ENCODE measurements at regions not wholly inside any gene's neighbourhood (a gene's known extent, or its start where the extent isn't known, plus 50 kb on each side); places are given as distances from the start of the nearest gene placed in this dataset.

GRCh38 chr5:10913181-10913810 lies 152.3 kb upstream of the DAP start:
- Histone ChIP-seq H3K27ac (peak overlapping the region in 1 of 5 donors; percentile 47), H3K36me3 (replicated peaks in 1 of 2) (no peaks in the 10 kb centered on the region), H3K27me3 (no peaks in the 10 kb centered on the region), H3K9me3 (replicated peaks in 1 of 3) (no peaks in the 10 kb centered on the region), H3K4me3 (no peak overlapping the region), H3K4me1 (replicated peaks in 1 of 2) (peaks cover 0 to 11% of the 10 kb centered on the region in 2 donors)
- TF ChIP-seq CTCF (IDR thresholded peaks at IDR 0.05) (no peak), POLR2A (IDR thresholded peaks at IDR 0.05) (no peak)
- intact Hi-C loops (cut with DNase I), result no loop called here
- WGBS, 4 donors, result 35 to 50% (median 42%) methylated on average over 2 of the region's 2 CpGs
- DNase-seq, result no peak

GRCh38 chr5:10912435-10912834 lies 151.4 kb upstream of the DAP start:
- no peaks in the 10 kb centered on the region for H3K36me3 ChIP-seq (replicated peaks in 1 of 2)
- DNase-seq, result no peak
- intact Hi-C loops (cut with DNase I), result no loop called here
- WGBS, 4 donors, result 88 to 96% (median 93%) methylated on average over 2 of the region's 2 CpGs
- peaks cover 0 to 11% of the 10 kb centered on the region in 2 donors for H3K4me1 ChIP-seq (replicated peaks in 1 of 2)
- no peak for TF ChIP-seq CTCF (IDR thresholded peaks at IDR 0.05)
- TF ChIP-seq POLR2A (IDR thresholded peaks at IDR 0.05), result no peak
- H3K27me3 ChIP-seq, result no peaks in the 10 kb centered on the region
- no peaks in the 10 kb centered on the region for H3K9me3 ChIP-seq (replicated peaks in 1 of 3)
- H3K27ac ChIP-seq, result no peak overlapping the region
- no peak overlapping the region for H3K4me3 ChIP-seq

GRCh38 chr5:10910261-10910660 lies 149.2 kb upstream of the DAP start:
- Histone ChIP-seq H3K4me3 (no peak overlapping the region), H3K27me3 (no peaks in the 10 kb centered on the region), H3K4me1 (replicated peaks in 1 of 2) (peaks cover 0 to 11% of the 10 kb centered on the region in 2 donors), H3K36me3 (replicated peaks in 1 of 2) (no peaks in the 10 kb centered on the region), H3K9me3 (replicated peaks in 1 of 3) (no peaks in the 10 kb centered on the region), H3K27ac (no peak overlapping the region)
- TF ChIP-seq CTCF (IDR thresholded peaks at IDR 0.05) (no peak), POLR2A (IDR thresholded peaks at IDR 0.05) (no peak)
- WGBS, 4 donors, result 64 to 94% (median 88%) methylated on average over 3 of the region's 3 CpGs
- no peak for DNase-seq
- intact Hi-C loops (cut with DNase I), result no loop called here

- no peaks in the 10 kb centered on the region for H3K9me3 ChIP-seq (replicated peaks in 1 of 3)
- H3K36me3 ChIP-seq (replicated peaks in 1 of 2), result no peaks in the 10 kb centered on the region
- no peaks in the 10 kb centered on the region for H3K4me1 ChIP-seq (replicated peaks in 1 of 2)
- intact Hi-C loops (cut with DNase I), result no loop called here
- no peak for DNase-seq
- H3K4me3 ChIP-seq, result no peak overlapping the region
- 56 to 69% (median 61%) methylated on average over 3 of the region's 3 CpGs for WGBS, 4 donors
- H3K27me3 ChIP-seq, result no peaks in the 10 kb centered on the region
- TF ChIP-seq CTCF (IDR thresholded peaks at IDR 0.05) (no peak), POLR2A (IDR thresholded peaks at IDR 0.05) (no peak)
- no peak overlapping the region for H3K27ac ChIP-seq
Observed at GRCh38 chr5:10904862-10905432, 143.9 kb upstream of the DAP start.
